GM11168 (cell line): ENCODE measurements at regions not wholly inside any gene's neighbourhood (a gene's known extent, or its start where the extent isn't known, plus 50 kb on each side); places are given as distances from the start of the nearest gene placed in this dataset.
"Not testable (repeated sequence)": the region's sequence is repeated elsewhere in the genome, so short reads cannot be mapped to it uniquely, and the experiment has no call there.

Source experiments
- in situ Hi-C: fragments of 300-500 bp; cut with MboI; formaldehyde crosslinking; loops from one replicate; pipeline ENCODE4 v1.12.0; 2022; ENCODE audit warnings: low sequenced_read_pairs; ENCODE audit not compliant: unreplicated experiment

DNA sequence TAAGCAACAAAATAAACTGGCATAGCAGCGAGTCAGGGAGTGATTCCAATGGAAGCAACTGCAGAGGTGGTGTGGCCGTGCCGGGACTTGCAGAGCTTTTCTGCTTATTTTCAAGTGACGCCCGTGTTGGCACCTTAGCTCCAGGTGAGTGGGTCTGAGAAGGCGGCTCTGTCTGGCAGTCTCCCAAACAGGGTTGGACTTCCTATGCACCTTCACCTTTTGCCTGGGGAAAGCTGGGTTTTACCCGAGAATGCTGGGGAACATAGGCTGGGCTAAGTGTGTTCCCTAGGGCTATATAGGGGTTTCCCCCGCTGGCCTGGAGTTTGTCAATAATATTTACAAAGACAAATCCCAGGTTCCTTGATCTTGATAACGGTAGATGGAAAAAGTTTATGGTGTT, 179.9 kb upstream of the TBL1XR1 start:
- in situ Hi-C loops: no loop called here

- in situ Hi-C loops: no loop called here
Measured at GRCh38 chr3:177378168-177378567, 180.9 kb upstream of the TBL1XR1 start.

- in situ Hi-C loops: no loop called here
Measured at GRCh38 chr3:177379045-177379444, 181.8 kb upstream of the TBL1XR1 start.

DNA sequence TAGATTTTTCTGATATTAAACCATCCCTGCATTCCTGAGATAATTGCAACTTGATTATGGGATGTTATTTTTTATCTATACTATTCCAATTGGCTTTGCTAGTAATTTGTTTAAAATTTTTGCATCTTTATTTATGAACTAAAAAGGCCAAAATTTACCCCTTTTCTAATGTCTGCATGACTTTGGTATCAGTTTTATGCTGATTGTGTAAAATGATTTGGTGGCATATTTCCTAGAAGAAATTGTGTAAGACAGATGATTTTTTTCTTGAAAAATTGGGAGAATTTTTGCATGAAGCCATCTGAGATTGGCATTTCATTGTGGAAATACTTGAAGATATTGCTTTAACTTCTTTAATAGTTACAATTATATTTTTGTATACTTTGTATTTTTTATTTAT, 183.8 kb upstream of the TBL1XR1 start:
- in situ Hi-C loops: no loop called here

GRCh38 chr3:177382944-177383343, 185.7 kb upstream of the TBL1XR1 start:
- in situ Hi-C loops: no loop called here

- in situ Hi-C loops: no loop called here
Measured at GRCh38 chr3:177385186-177385585, 187.9 kb upstream of the TBL1XR1 start.

- in situ Hi-C loops: no loop called here
Measured at GRCh38 chr3:177385831-177386301, 188.6 kb upstream of the TBL1XR1 start.

DNA sequence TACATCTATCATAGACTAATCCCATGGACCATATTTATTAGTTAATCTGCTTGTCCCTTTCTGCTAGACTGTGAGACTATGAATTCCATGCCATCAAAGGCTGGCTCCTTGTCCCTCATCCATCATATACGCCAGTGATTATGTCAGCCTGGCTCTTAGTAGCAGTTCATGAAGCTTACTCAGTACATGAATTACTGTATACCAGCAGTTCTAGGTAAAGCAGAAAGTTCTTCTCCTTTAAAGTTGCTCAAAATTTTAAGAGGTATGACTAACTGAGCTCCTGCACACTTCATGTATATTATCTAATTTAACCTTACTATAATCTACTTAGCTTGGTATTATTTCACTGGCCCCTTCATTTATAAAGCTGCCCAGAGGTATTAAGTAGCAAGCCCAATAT, 190.9 kb upstream of the TBL1XR1 start:
- in situ Hi-C loops: no loop called here

DNA sequence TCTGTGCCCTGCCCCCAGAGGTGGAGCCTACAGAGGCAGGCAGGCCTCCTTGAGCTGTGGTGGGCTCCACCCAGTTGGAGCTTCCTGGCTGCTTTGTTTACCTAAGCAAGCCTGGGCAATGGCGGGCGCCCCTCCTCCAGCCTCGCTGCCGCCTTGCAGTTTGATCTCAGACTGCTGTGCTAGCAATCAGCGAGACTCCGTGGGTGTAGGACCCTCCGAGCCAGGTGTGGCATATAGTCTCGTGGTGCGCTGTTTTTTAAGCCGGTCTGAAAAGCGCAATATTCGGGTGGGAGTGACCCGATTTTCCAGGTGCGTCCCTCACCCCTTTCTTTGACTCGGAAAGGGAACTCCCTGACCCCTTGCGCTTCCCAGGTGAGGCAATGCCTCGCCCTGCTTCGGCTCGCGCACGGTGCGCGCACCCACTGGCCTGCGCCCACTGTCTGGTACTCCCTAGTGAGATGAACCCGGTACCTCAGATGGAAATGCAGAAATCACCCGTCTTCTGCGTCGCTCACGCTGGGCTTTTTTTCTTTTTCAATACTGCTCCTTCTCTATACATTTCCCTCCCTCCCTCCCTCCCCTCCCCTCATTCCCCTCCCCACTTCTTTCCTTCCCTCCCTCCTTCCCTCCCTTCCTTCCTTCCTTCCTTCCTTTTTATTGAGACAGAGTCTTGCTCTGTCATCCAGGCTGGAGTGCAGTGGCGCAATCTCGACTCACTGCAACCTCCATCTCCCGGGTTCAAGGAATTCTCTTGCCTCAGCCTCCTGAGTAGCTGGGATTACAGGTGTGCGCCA, 197.1 kb upstream of the TBL1XR1 start:
- in situ Hi-C loops: not testable (repeated sequence)

GRCh38 chr3:177396733-177397132, 199.5 kb upstream of the TBL1XR1 start:
- in situ Hi-C loops: no loop called here

DNA sequence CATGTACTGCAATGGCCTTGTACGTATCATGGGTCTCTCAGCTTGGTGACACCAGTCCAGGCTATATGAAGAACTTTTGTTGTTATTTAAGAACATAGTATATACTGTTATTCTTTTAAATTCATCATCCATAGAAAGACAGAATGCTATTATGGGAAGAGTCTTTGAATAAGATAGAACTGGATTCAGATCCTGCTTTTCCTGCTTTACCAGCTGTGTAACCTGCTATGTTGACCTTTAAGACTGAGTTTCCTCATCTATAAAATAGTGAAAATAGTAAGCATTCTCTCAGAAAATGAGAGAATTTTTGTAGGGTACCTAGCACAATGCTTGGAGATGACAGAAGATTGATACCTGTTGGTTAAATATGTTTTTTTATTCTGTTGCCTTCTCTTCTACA, 204.1 kb upstream of the TBL1XR1 start:
- in situ Hi-C loops: no loop called here

DNA sequence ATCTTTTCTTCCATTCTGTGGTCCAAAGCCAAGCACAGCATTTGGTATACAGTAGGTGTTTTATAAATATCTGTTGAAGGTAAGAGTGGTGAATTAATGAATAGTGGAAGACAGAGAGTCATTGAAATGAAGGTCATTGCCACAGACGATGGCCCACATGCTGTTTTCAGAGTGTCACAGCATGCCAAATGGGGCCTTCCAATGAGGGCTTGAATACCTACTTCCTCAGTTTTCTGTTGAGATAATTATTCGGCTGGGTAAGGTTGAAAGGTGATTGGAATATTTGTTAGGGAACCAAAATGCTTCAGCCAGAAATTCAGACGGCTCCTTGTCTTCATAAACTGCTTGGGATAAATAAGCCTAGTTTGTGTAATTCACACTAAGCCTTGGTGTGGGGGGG, 205.3 kb upstream of the TBL1XR1 start:
- in situ Hi-C loops: no loop called here

DNA sequence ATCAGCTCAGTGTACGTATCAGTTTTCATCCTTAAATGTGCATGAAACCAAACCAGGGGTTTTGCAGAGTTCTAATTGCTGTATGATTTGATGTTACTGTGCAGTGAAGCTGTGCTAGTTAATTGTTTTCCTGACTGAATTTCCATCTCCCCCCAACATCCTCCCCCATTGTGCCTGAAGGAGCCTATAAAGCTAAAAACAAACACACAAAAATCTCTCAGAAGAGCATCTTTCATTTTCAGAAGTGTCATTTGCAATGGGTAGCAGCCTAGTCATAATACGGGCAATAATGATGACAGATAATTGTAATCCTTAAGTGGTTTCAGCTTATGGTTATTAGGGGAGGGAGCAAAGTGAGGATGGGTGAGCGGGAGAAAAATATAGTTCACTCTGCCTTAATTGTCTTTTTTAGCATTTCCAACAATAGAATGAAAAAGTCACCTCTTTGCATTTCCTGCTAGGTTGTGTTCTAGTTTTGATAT, 207.9 kb upstream of the TBL1XR1 start:
- in situ Hi-C loops: no loop called here

DNA sequence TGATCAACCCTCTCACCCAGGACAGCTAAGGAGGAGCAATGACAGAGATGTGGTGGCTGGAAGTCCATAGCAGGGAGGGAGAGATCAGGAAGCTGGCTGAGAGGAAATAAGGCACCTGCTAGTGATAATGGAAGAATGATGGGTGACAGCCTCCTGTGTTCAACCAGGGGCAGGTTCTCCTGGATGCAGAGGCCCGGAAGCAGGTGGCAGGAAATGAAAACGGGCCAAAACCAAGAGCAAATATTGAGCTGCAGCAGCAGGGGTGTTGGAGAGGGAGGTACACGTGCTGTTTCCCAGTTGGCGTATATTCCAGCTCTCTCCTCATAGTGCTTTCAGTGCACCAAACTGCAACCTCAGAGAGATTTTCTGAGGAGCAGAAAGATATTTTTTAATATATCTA, 213.4 kb upstream of the TBL1XR1 start:
- in situ Hi-C loops: no loop called here

DNA sequence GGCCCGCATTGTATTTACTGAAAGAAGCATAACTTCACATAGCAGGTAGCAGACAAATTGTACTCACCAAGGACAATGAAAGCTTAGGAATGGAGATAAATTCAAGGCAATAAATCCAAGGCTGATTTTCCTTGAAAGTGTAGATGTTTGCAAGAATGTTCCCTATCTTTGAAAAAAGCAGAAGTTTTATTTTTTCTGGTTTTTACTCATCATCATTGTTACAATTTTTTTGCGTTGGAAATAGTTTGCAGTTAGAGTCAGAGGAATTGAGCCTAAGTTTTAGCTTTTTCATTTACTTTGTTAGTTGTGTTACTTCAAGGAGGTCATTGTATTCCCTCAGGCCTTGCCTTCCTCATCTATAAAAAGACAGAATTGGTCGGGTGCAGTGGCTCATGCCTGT, 213.9 kb upstream of the TBL1XR1 start:
- in situ Hi-C loops: no loop called here

DNA sequence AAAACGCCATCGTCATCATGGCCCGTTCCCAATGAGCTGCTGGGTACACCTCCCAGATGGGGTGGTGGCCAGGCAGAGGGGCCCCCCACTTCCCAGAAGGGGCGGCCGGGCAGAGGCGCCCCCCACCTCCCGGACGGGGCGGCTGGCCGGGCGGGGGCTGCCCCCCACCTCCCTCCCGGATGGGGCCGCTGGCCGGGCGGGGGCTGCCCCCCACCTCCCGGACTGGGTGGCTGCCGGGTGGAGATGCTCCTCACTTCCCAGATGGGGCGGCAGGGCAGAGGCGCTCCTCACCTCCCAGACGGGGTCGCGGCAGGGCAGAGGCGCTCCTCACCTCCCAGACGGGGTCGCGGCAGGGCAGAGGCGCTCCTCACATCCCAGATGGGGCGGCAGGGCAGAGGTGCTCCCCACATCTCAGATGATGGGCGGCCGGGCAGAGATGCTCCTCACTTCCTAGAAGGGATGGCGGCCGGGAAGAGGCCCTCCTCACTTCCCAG, 215.4 kb upstream of the TBL1XR1 start:
- in situ Hi-C loops: not testable (repeated sequence)

GRCh38 chr3:177414093-177414492, 216.8 kb upstream of the TBL1XR1 start:
- in situ Hi-C loops: no loop called here

GRCh38 chr3:177418787-177419186, 221.5 kb upstream of the TBL1XR1 start:
- in situ Hi-C loops: no loop called here

DNA sequence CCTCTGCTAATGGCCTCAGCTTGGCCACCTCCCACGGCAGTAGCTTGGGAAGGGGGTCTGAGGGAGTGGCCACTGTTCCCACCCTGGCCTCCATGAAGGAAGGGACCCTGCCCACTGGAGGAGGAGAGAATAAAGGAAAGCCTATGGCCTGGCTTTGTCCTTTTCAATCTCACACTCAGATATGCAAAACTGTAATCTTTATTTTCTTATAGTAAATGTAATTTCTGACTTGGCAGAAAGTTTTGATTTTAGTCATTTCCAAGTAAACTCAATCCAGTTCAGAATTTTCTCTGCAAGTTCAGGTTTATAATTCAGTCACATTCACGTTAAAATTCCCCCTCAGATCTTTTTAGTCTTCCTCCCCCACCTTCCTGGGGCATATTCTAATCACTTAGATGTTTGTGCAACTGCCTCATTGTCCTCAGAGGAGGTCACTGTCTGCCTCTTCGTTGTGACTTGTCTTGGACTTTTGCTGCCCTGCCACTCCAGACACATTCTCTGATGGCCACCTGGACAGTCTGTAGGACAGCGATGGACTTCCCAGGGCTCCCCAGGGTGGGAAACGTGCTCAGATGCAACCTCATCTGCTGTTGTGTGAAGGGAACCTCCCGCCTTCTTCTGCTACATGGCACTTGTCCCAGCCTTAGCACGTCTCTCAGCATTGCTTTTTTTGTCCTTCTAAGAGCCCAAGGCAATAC, 222.8 kb upstream of the TBL1XR1 start:
- in situ Hi-C loops: no loop called here

- in situ Hi-C loops: no loop called here
Measured at GRCh38 chr3:177420651-177421480, 223.6 kb upstream of the TBL1XR1 start.

- in situ Hi-C loops: no loop called here
Measured at GRCh38 chr3:177421481-177421785, 224.2 kb upstream of the TBL1XR1 start.
